ENCODE measurements at regions not wholly inside any gene's neighbourhood (a gene's known extent, or its start where the extent isn't known, plus 50 kb on each side); places are given as distances from the start of the nearest gene placed in this dataset.

DNA sequence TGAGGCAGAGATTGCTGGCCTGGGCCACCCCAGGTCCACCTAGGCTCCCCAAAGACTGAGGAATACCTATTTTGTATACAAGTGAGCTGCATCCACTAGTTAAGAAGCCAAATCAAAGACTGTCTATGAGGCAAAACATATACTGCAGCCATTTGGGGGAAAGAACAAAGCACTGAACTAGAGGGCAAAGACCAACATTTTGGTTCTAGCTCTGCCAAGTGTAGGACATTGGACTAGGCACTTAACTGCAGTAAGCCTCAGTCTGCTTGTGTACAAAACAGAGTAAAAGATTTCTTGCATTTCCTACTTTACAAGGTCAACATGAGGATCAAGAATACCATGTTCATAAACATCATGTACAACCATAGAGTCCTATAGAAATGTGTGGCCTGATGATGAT, 94.8 kb upstream of the CYP1B1 start:
- no peak for TF ChIP-seq POLR2A (IDR thresholded peaks at IDR 0.05; ENCODE audit: low read length)
- no peak for TF ChIP-seq GATA1 (IDR thresholded peaks at IDR 0.05; ENCODE audit: low read depth, low read length)

All from erythroblast (primary cell).